SK-N-SH treated with all-trans-retinoic acid at 6 μM for 48 hours (cell line): ENCODE measurements at regions not wholly inside any gene's neighbourhood (a gene's known extent, or its start where the extent isn't known, plus 50 kb on each side); places are given as distances from the start of the nearest gene placed in this dataset.

Experiments used
- ATAC-seq: fragments of 200-7000 bp; cut with Tn5 transposase; 3 replicates; pipeline ENCODE4 v1.9.1; 2020; ENCODE audit warnings: mild to moderate bottlenecking, moderate library complexity
- ARNTL ChIP-seq: fragments of 450-650 bp; formaldehyde crosslinking; IDR thresholded peaks from 2 replicates; pipeline ENCODE4 v1.5.0; 2020; ENCODE audit warnings: low read depth, mild to moderate bottlenecking, moderate library complexity, borderline replicate concordance
- CSDC2 ChIP-seq: fragments of 250-450 bp; sonication (Bioruptor Pico); IDR thresholded peaks from 2 replicates; pipeline ENCODE4 v1.5.0; 2020; ENCODE audit warnings: mild to moderate bottlenecking, moderate library complexity
- ESRRG ChIP-seq: fragments of 250-450 bp; sonication (Bioruptor Pico); IDR thresholded peaks from 2 replicates; pipeline ENCODE4 v1.6.1; 2021; ENCODE audit warnings: mild to moderate bottlenecking
- GLIS3 ChIP-seq: fragments of 250-450 bp; sonication (Bioruptor Pico); IDR thresholded peaks from 2 replicates; pipeline ENCODE4 v1.5.0; 2020; ENCODE audit warnings: mild to moderate bottlenecking, moderate library complexity
- ISL1 ChIP-seq: fragments of 250-450 bp; sonication (Bioruptor Pico); IDR thresholded peaks from 2 replicates; pipeline ENCODE4 v2.1.2; 2022; ENCODE audit warnings: mild to moderate bottlenecking, moderate library complexity
- OSR1 ChIP-seq: fragments of 250-450 bp; sonication (Bioruptor Pico); IDR thresholded peaks from 2 replicates; pipeline ENCODE4 v1.8.0; 2022; ENCODE audit warnings: moderate library complexity, mild to moderate bottlenecking, inconsistent platforms
- PPARA ChIP-seq: fragments of 250-450 bp; sonication (Bioruptor Pico); IDR thresholded peaks from 2 replicates; pipeline ENCODE4 v1.5.0; 2020; ENCODE audit warnings: mild to moderate bottlenecking, borderline replicate concordance
- RARB ChIP-seq: fragments of 250-450 bp; sonication (Bioruptor Pico); IDR thresholded peaks from 2 replicates; pipeline ENCODE4 v1.8.0; 2021; ENCODE audit warnings: mild to moderate bottlenecking, moderate library complexity
- SNAI2 ChIP-seq: fragments of 250-450 bp; sonication (Bioruptor Pico); IDR thresholded peaks from 2 replicates; pipeline ENCODE4 v1.5.0; 2020; ENCODE audit warnings: mild to moderate bottlenecking, moderate library complexity
- TOX ChIP-seq: fragments of 250-450 bp; sonication (Bioruptor Pico); IDR thresholded peaks from 2 replicates; pipeline ENCODE4 v1.8.0; 2021; ENCODE audit warnings: mild to moderate bottlenecking, moderate library complexity, borderline replicate concordance
- ZC3H10 ChIP-seq: fragments of 250-450 bp; sonication (Bioruptor Pico); IDR thresholded peaks from 2 replicates; pipeline ENCODE4 v1.5.1; 2021; ENCODE audit warnings: mild to moderate bottlenecking, moderate library complexity
- ZFP3 ChIP-seq: fragments of 250-450 bp; sonication (Bioruptor Pico); IDR thresholded peaks from 2 replicates; pipeline ENCODE4 v1.5.0; 2020; ENCODE audit warnings: mild to moderate bottlenecking, moderate library complexity
- ZFP30 ChIP-seq: fragments of 450-650 bp; formaldehyde crosslinking; IDR thresholded peaks from 2 replicates; pipeline ENCODE4 v1.5.0; 2022; ENCODE audit warnings: mild to moderate bottlenecking, moderate library complexity
- ZNF70 ChIP-seq: fragments of 450-650 bp; formaldehyde crosslinking; IDR thresholded peaks from 2 replicates; pipeline ENCODE4 v1.5.0; 2020; ENCODE audit warnings: mild to moderate bottlenecking, moderate library complexity
- ZNF8 ChIP-seq: fragments of 450-650 bp; formaldehyde crosslinking; IDR thresholded peaks from 2 replicates; pipeline ENCODE4 v1.5.0; 2020; ENCODE audit warnings: mild to moderate bottlenecking, moderate library complexity
- TF ChIP-seq, protein P1 (sequence below): fragments of 250-450 bp; sonication (Bioruptor Pico); IDR thresholded peaks from 2 replicates; pipeline ENCODE4 v1.8.0; 2020; ENCODE audit warnings: mild to moderate bottlenecking, moderate library complexity, borderline replicate concordance
- TF ChIP-seq, protein P2 (sequence below): fragments of 250-450 bp; sonication (Bioruptor Pico); IDR thresholded peaks from 2 replicates; pipeline ENCODE4 v1.5.1; 2020; ENCODE audit warnings: low read depth, mild to moderate bottlenecking, moderate library complexity
- TF ChIP-seq, protein P3 (sequence below): fragments of 250-450 bp; sonication (Bioruptor Pico); IDR thresholded peaks from 2 replicates; pipeline ENCODE4 v1.8.0; 2021; ENCODE audit warnings: low read depth, mild to moderate bottlenecking, moderate library complexity, borderline replicate concordance

DNA sequence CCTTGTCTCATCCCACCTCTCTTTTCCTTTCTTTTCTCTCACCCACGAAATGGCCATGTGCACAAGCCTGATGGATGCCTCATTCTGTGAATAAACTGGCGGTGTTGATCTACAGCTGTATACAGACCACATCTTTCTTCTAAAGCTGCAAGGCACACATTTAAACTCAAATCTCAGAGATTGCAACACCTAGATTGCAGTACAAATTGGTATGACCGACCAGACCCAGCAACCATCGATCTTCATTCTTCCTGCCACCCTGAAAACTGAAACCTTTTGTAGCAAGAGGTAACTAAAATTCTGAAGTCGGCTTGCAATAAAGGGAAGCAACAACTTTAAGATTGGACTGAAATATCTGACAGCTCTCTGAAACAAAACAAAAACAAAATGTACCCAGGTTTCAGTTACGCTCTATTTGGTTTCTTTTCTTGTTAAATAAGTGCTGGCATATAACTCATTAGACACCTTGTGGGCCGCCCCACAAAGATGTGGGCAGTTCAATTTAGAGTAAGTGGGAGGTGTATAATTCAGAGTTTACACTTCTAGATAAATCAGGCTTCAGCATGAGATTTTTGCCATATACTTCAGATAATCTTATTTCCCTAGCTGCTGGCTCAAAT, 390.0 kb upstream of the NOVA1 start:
- no peak for ATAC-seq
- TF ChIP-seq, protein P1, sequence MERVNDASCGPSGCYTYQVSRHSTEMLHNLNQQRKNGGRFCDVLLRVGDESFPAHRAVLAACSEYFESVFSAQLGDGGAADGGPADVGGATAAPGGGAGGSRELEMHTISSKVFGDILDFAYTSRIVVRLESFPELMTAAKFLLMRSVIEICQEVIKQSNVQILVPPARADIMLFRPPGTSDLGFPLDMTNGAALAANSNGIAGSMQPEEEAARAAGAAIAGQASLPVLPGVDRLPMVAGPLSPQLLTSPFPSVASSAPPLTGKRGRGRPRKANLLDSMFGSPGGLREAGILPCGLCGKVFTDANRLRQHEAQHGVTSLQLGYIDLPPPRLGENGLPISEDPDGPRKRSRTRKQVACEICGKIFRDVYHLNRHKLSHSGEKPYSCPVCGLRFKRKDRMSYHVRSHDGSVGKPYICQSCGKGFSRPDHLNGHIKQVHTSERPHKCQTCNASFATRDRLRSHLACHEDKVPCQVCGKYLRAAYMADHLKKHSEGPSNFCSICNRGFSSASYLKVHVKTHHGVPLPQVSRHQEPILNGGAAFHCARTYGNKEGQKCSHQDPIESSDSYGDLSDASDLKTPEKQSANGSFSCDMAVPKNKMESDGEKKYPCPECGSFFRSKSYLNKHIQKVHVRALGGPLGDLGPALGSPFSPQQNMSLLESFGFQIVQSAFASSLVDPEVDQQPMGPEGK (CRISPR knock-in tag): no peak
- TF ChIP-seq, protein P2, sequence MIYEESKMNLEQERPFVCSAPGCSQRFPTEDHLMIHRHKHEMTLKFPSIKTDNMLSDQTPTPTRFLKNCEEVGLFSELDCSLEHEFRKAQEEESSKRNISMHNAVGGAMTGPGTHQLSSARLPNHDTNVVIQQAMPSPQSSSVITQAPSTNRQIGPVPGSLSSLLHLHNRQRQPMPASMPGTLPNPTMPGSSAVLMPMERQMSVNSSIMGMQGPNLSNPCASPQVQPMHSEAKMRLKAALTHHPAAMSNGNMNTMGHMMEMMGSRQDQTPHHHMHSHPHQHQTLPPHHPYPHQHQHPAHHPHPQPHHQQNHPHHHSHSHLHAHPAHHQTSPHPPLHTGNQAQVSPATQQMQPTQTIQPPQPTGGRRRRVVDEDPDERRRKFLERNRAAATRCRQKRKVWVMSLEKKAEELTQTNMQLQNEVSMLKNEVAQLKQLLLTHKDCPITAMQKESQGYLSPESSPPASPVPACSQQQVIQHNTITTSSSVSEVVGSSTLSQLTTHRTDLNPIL (CRISPR knock-in tag): no peak
- TF ChIP-seq ISL1 (CRISPR knock-in tag) (no peak), OSR1 (no peak), SNAI2 (CRISPR knock-in tag) (no peak), ZFP30 (CRISPR knock-in tag) (no peak), ZC3H10 (CRISPR knock-in tag) (no peak)

DNA sequence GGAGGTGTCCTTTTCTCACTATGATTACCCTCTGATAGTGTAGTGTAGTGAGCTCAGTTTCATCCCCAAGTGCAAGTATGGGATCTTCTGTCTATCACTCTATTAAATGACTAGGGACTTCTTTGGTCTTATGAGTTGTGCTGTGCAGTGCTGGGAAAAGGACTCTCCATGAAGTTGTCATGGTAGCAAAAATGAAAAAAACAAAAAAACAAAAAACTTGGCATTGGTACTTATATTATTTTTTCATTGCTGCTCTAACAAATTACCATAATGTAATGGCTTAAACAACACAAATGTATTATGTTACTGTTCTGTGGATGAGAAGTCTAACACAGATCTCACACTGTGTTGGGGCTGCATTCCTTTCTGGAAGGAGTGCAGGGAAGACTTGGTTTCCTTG, 393.1 kb upstream of the NOVA1 start:
- ATAC-seq: no peak
- TF ChIP-seq GLIS3 (CRISPR knock-in tag): no peak
- TF ChIP-seq ZC3H10 (CRISPR knock-in tag): no peak
- no peak for TF ChIP-seq ESRRG (CRISPR knock-in tag)
- TF ChIP-seq TOX (CRISPR knock-in tag): no peak
- no peak for TF ChIP-seq CSDC2 (CRISPR knock-in tag)
- TF ChIP-seq, protein P1 (CRISPR knock-in tag): no peak
- no peak for TF ChIP-seq SNAI2 (CRISPR knock-in tag)
- TF ChIP-seq ZNF70 (CRISPR knock-in tag): no peak
- TF ChIP-seq, protein P3, sequence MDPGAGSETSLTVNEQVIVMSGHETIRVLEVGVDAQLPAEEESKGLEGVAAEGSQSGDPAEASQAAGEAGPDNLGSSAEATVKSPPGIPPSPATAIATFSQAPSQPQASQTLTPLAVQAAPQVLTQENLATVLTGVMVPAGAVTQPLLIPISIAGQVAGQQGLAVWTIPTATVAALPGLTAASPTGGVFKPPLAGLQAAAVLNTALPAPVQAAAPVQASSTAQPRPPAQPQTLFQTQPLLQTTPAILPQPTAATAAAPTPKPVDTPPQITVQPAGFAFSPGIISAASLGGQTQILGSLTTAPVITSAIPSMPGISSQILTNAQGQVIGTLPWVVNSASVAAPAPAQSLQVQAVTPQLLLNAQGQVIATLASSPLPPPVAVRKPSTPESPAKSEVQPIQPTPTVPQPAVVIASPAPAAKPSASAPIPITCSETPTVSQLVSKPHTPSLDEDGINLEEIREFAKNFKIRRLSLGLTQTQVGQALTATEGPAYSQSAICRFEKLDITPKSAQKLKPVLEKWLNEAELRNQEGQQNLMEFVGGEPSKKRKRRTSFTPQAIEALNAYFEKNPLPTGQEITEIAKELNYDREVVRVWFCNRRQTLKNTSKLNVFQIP (CRISPR knock-in tag): no peak
- TF ChIP-seq, protein P2 (CRISPR knock-in tag): no peak

DNA sequence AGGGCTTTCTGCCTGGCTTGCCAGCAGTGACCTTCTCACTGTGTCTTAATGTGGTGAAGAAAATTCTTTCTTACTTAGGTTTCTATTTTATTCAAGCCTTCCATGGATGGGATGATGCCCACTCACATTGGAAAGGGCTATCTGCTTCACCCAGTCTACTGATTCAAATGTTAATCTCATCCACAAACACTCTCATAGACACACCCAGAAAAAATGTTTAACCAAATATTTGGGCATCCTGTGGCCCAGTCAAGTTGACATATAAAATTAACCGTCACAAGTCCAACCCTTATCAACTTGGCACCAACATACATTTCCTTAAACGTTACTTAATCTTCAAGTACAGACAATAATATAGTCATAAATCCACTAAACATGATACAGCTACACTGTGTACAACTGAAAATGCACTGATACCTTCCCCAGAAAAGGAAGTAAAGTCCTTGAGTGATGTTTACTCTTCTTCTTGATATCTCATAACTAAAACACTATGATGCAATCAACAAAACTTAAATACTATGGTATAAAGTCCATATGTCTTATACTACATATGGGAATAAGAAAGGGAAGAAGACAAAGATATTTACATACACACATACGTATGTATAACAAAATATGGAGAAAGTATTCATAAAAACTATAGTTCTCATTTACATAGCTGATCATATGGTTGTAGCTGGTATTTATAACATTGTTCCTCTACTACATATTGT, 394.7 kb upstream of the NOVA1 start:
- ATAC-seq: no peak
- TF ChIP-seq ZC3H10 (CRISPR knock-in tag) (no peak), ZFP3 (CRISPR knock-in tag) (no peak), ZNF8 (no peak), RARB (CRISPR knock-in tag) (no peak), ARNTL (no peak), ESRRG (CRISPR knock-in tag) (no peak)

DNA sequence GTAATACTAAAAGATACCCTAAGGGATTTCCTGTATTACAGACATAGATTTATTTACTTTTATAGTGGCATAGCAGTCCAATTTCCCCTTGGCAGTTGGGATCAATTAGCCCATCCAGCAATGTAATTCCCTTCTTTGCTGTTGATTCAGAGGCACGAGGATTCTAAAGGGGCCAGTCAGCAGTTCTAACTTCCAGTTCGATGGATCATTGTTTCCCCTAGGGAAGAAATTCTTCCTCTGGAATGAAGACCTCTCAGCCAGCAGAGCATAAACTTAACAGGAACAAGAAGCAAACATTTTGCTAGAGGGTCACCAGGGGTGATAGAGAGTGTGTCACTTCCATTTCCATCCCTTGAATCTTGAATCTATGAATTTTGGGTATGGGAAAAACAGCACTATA, 395.7 kb upstream of the NOVA1 start:
- no peak for ATAC-seq
- no peak for TF ChIP-seq ZFP3 (CRISPR knock-in tag)
- TF ChIP-seq GLIS3 (CRISPR knock-in tag): no peak
- TF ChIP-seq ZNF8: no peak
- TF ChIP-seq ISL1 (CRISPR knock-in tag): no peak
- no peak for TF ChIP-seq PPARA (CRISPR knock-in tag)
- TF ChIP-seq ZFP30 (CRISPR knock-in tag): no peak
- TF ChIP-seq, protein P3 (CRISPR knock-in tag): no peak
- TF ChIP-seq ZNF70 (CRISPR knock-in tag): no peak
- TF ChIP-seq OSR1: no peak
